ENCODE measurements at regions not wholly inside any gene's neighbourhood (a gene's known extent, or its start where the extent isn't known, plus 50 kb on each side); places are given as distances from the start of the nearest gene placed in this dataset.
"Not testable (repeated sequence)": the region's sequence is repeated elsewhere in the genome, so short reads cannot be mapped to it uniquely, and the experiment has no call there.

GRCh38 chr1:192477630-192478029 is 97.9 kb upstream of the RGS1 start:
- peak; percentile 67 for DNase-seq

GRCh38 chr1:192485692-192486436 is 89.7 kb upstream of the RGS1 start:
- DNase-seq, result peak; percentile 89

DNA sequence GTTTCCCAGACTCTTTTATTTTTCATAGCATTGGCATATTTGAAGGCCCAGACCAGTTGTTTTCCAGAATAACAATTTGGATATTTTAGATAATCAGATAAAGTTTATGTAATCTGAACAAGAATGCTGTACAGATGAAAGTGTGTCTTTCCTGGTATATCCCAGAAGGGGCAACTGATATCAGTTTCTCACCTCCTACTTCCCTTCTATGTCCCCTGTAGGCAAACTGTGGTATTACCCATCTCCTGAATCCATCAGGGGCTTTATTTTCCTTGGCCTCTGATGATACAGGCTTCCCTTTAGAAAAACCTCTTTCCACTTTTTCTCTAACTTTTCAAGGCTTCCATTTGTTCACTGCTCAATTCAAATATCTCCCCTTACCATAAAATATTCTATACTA is 87.5 kb upstream of the RGS1 start:
- DNase-seq, result peak; percentile 21

- DNase-seq, result peak; percentile 22
Measured at GRCh38 chr1:192489047-192489446, 86.5 kb upstream of the RGS1 start.

GRCh38 chr1:192489748-192490147 is 85.8 kb upstream of the RGS1 start:
- DNase-seq, result peak; percentile 97

GRCh38 chr1:192491804-192492554 is 83.6 kb upstream of the RGS1 start:
- peak; percentile 26 for DNase-seq

DNA sequence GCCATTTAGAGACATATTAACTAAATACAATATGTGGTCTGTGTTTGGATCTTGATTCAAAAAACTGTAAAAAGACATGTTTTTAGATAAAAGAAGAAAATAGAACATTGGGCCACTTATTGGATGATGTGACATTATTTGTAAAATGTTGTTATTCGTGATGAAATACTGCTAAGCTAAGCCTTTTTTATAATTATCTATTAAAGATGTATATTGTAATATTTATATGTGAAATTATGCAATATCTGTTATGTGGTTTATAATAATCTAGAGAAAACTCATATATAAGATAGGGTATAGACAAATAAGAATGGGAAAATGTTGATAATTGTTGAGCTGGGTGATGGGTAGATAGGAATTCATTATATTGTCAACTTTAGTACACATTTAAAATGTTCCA is 82.0 kb upstream of the RGS1 start:
- DNase-seq, result no peak

GRCh38 chr1:192496369-192497056 is 79.1 kb upstream of the RGS1 start:
- DNase-seq, result no peak

DNA sequence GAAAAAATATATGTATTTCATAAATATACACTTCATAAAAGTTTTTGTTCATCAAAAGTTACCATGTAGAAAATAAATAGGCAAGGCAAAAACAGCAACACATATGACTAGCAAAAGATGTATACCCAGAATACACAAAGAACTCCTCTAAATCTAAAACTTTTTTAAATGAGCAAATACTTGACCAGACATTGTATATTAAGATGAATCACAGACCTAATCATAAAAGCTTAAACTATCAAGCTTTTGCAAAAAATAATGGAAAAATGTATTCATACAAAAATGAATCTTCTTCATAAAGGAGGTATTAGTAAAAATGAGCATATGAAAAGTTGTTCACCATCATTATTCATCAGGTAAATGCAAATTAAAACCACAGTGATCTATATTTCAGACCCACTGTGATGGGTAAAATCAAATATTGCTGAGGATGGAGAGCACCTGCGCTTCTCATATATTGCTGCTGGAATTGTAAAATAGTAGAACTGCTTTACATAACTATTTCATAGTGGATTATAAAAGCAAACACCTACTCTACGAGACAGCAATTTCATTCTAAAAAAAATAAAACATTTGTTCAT is 78.3 kb upstream of the RGS1 start:
- no peak for DNase-seq

DNA sequence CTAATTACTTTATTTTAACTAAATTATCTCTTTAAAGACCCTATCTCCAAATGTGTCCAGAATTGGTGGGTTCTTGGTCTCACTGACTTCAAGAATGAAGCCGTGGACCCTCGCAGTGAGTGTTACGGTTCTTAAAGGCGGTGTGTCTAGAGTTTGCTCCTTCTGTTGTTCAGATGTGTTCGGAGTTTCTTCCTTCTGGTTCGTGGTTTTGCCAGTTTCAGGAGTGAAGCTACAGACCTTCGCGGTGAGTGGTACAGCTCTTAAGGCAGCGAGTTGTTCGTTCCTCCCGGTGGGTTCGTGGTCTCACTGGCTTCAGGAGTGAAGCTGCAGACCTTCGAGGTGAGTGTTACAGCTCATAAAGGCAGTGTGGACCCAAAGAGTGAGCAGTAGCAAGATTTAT is 77.5 kb upstream of the RGS1 start:
- not testable (repeated sequence) for DNase-seq

GRCh38 chr1:192499061-192499581 is 76.5 kb upstream of the RGS1 start:
- DNase-seq, result not testable (repeated sequence)

DNA sequence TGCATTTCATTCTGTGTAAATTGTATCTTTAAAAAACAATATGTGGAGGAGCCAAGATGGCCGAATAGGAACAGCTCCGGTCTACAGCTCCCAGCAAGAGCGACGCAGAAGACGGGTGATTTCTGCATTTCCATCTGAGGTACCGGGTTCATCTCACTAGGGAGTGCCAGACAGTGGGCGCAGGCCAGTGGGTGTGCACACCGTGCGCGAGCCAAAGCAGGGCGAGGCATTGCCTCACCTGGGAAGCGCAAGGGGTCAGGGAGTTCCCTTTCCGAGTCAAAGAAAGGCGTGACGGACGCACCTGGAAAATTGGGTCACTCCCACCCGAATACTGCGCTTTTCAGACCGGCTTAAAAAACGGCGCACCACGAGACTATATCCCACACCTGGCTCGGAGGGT is 75.0 kb upstream of the RGS1 start:
- DNase-seq, result not testable (repeated sequence)

GRCh38 chr1:192506741-192507155 is 68.8 kb upstream of the RGS1 start:
- DNase-seq, result peak; percentile 78

DNA sequence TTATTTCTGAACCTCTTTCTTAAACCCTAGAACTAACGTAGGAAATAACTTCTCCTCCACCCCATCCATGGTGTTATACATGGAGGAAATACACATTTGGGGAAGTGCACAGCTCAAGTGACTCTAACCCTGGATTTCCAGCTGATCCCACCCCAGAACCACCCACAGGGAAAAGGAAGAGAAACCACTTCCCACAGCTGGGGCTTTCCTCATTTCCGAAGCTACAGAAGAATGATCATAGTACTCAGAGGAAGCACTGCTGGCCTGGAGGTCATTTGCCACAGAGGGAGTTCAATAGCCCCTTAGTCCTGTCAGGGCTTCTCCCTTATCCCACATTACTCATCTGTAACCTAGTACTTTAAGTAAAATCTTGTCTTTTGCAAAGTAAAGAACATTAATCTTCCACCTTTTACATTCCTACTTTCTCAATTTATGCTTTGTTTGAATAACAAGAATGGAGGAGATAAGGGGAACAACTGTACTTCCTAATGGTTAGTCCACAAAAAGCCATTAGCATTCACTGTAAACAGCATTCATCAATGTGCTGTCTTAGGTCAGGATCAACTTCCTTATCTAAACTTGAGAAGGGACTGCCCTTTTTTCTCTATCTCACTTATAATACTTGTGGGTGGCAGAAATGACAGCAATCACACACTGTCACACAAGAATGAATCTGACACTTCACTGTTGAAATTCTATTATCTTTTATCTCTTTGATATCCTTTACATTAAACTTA is 63.0 kb upstream of the RGS1 start:
- DNase-seq, result peak; percentile 58

DNA sequence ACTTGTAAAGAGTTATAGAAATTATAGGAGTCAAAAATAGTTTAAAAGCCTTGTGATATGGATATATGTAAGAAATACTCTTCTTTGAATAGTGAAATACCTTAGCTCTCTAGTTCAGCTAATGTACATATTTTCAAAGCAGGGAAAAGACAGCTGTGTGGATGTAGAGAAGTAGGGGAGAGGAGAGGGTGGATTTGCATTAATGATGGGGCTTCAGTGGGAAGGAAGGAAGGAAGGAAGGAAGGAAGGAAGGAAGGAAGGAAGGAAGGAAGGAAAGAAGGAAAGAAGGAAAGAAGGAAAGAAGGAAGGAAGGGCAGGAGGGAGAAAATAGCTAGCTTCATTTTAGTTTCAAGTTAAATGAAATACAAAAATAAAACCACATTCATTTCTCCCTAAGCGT is 62.4 kb upstream of the RGS1 start:
- no peak for DNase-seq

- peak; percentile 20 for DNase-seq
Measured at GRCh38 chr1:192513697-192514096, 61.9 kb upstream of the RGS1 start.

GRCh38 chr1:192516776-192517297 is 58.7 kb upstream of the RGS1 start:
- no peak for DNase-seq

DNA sequence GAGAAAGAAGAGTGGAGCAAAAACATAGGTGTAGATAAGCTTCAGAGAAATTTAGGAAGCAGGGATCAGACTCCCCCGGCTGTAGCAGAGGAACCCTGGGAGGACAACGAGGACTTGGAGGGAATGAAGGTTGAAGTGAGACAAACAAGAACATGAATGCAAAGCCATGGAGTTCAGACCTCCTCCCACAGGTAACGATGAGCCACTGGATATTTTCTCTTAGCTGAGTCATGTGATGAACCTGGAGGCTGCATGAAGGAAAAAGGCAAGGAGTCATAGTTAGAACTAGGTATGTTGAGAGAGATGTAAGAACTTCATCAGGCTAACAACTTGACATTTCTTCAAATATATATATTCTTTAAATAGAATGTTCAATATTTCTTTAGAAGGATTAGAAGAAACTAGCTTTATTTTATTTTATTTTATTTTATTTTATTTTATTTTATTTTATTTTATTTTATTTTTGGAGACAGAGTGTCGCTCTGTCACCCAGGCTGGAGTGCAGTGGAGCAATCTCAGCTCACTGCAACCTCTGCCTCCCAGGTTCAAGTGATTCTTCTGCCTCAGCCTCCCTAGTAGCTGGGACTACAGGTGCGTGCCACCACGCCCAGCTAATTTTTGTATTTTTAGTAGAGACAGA is 57.7 kb upstream of the RGS1 start:
- not testable (repeated sequence) for DNase-seq

DNA sequence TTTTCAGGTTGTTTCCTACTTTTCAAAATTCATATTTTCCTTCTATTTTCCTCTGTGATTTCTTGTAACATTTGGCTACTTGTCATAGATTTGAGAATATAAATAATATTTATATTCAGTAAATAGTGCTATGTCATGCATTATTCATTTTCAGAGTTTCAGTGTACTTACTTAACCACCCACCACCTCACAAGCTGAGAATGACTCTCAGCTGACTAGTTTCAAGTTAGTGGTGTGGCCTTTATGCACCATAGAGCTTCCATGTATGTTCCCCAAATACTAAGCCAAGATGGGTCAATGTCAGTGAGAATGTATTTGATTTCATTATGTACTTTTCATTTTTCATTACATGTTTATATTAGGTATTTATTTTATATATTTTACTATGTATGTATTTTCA is 56.9 kb upstream of the RGS1 start:
- no peak for DNase-seq

- DNase-seq, result peak; percentile 71
Measured at GRCh38 chr1:192521734-192522133, 53.8 kb upstream of the RGS1 start.

DNA sequence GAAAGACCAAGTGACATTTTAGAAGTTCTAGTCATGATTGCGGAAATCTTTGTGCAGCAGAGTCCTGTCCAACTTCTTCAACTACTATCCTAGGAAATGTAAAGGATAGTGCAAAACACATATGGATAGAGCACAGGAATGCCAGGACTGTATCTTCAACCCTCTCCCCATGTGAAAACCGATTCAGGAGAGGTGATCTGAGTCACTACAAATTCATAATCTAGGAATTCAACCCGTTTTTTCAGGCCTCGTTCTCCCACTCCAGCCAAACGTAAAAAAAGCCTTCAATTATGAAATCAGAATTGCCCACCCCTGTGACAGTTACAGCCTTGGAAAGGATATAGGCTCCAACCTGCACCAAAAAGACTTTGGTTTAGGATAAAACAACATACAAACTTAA is 52.9 kb upstream of the RGS1 start:
- DNase-seq, result no peak
